ENCODE measurements at regions not wholly inside any gene's neighbourhood (a gene's known extent, or its start where the extent isn't known, plus 50 kb on each side); places are given as distances from the start of the nearest gene placed in this dataset.

DNA sequence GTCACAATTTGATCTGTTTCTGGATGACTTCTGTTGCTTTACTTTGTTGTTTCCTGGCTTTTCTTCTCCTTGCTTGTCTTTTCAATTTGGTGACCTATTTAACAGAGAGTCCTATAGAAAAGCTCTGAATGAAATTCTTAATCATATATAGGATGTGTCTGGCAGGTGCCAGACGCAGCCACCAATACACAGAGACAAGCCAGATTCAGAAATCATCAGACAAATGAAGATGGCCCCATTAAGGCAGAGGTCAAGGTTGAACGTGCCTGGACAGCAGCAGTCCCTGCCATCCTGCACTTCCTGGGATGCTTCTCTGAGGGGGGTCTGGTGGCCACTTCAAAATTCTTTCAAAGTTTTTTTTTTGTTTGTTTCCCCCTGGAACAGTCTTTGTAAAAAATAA lies 846.7 kb upstream of the COBL start:
- no peak overlapping the region for H3K4me2 ChIP-seq (ENCODE audit: low read depth, low read length)
- H2BK20ac ChIP-seq (ENCODE audit: low read depth, low read length) = no peak overlapping the region
- H3K4me1 ChIP-seq (ENCODE audit: control insufficient read depth, insufficient read depth, low read length) = no peaks in the 10 kb centered on the region
- no peak overlapping the region for H4K91ac ChIP-seq (ENCODE audit: insufficient read depth, low read depth, low read length)
- ChIA-PET POLR2A (ENCODE audit: unreplicated experiment) (no interaction called here), CTCF (interaction anchor here (0.6 kb wide), 1 partner anchor 43 kb away, joined by 3 read pairs; no protein-coding TSS in a partner anchor)
- no CpG with 5 or more reads among the region's 2 CpGs for WGBS, 2 experiments (ENCODE audit: extremely low coverage in 2 of 2, insufficient read length in 1 of 2)
- H2BK5ac ChIP-seq (ENCODE audit: low read depth, low read length, poor library complexity, severe bottlenecking) = no peak overlapping the region
- H2AFZ ChIP-seq (replicated peaks; ENCODE audit: low read length, poor library complexity) = no peak overlapping the region
- no peak overlapping the region for H3K56ac ChIP-seq (ENCODE audit: extremely low read depth, insufficient read depth, low read length)
- no peaks in the 10 kb centered on the region for H3K27me3 ChIP-seq (ENCODE audit: control insufficient read depth, insufficient read depth, low read length)
- H3K23ac ChIP-seq (ENCODE audit: low read depth, low read length) = no peak overlapping the region
- H4K5ac ChIP-seq (ENCODE audit: low read depth, low read length) = no peak overlapping the region
- ATAC-seq (ENCODE audit: low read depth) (no peak), DNase-seq (no peak)
- TF ChIP-seq RAD21 (IDR thresholded peaks at IDR 0.05; ENCODE audit: low read length) (no peak), USF2 (IDR thresholded peaks at IDR 0.05; ENCODE audit: low read depth, low read length) (no peak), CTCF (conservative IDR thresholded peaks at IDR 0.05; ENCODE audit: low read depth, low read length) (no peak), SMC3 (IDR thresholded peaks at IDR 0.05; ENCODE audit: low read depth, low read length) (no peak), CEBPB (IDR thresholded peaks at IDR 0.05; ENCODE audit: low read depth, low read length) (no peak), MAFK (IDR thresholded peaks at IDR 0.05; ENCODE audit: low read depth, low read length) (no peak), MXI1 (IDR thresholded peaks at IDR 0.05; ENCODE audit: borderline replicate concordance, low read depth, low read length) (no peak), FOS (IDR thresholded peaks at IDR 0.05; ENCODE audit: low read depth, low read length) (no peak), RCOR1 (IDR thresholded peaks at IDR 0.05; ENCODE audit: insufficient replicate concordance, low read length) (no peak), RFX5 (IDR thresholded peaks at IDR 0.05; ENCODE audit: low read depth, low read length) (no peak)
- H2BK15ac ChIP-seq (ENCODE audit: low read depth, low read length) = no peak overlapping the region
- H3K9me3 ChIP-seq (ENCODE audit: control insufficient read depth, insufficient read depth, low read length) = peaks cover 5% of the 10 kb centered on the region
- no TSS peak for BruUV-seq (replicated peaks)
- H3K18ac ChIP-seq (ENCODE audit: low read depth, low read length) = no peak overlapping the region
- no peak overlapping the region for H3K14ac ChIP-seq (replicated peaks; ENCODE audit: low read depth, low read length)
- no peak overlapping the region for H3K4ac ChIP-seq (ENCODE audit: low read depth, low read length)
- intact Hi-C loops (cut with micrococcal nuclease) = no loop called here
- H3K36me3 ChIP-seq (ENCODE audit: control insufficient read depth, insufficient read depth, low read length) = no peaks in the 10 kb centered on the region
- H3K9ac ChIP-seq (ENCODE audit: low read depth, low read length) = no peak overlapping the region
- no peak overlapping the region for H2AK5ac ChIP-seq (ENCODE audit: low read depth, low read length)
- dilution Hi-C loops (cut with HindIII; ENCODE audit: low sequenced_read_pairs, unreplicated experiment) = no loop called here
- no peak overlapping the region for H4K8ac ChIP-seq (ENCODE audit: low read depth in 2 of 2, low read length in 2 of 2)
- H3K9me1 ChIP-seq (ENCODE audit: insufficient read depth, low read length) = no peaks in the 10 kb centered on the region
- in situ Hi-C loops (cut with MboI; ENCODE audit: low sequenced_read_pairs) = no loop called here
- H3K27ac ChIP-seq (ENCODE audit: insufficient read depth, low read length) = no peak overlapping the region
- H3K4me3 ChIP-seq (ENCODE audit: insufficient read depth, low read depth, low read length) = no peak overlapping the region
- no peaks in the 10 kb centered on the region for H3K79me1 ChIP-seq (ENCODE audit: low read depth in 1 of 2, low read length in 2 of 2)
- no peak overlapping the region for H2AK9ac ChIP-seq (replicated peaks; ENCODE audit: low read depth, low read length, poor library complexity)
- H4K20me1 ChIP-seq (ENCODE audit: insufficient read depth, low read length) = no peaks in the 10 kb centered on the region
- no peak overlapping the region for H2BK120ac ChIP-seq (ENCODE audit: low read depth, low read length)
